ENCODE measurements at regions not wholly inside any gene's neighbourhood (a gene's known extent, or its start where the extent isn't known, plus 50 kb on each side); places are given as distances from the start of the nearest gene placed in this dataset.
"Not testable (repeated sequence)": the region's sequence is repeated elsewhere in the genome, so short reads cannot be mapped to it uniquely, and the experiment has no call there.

DNA sequence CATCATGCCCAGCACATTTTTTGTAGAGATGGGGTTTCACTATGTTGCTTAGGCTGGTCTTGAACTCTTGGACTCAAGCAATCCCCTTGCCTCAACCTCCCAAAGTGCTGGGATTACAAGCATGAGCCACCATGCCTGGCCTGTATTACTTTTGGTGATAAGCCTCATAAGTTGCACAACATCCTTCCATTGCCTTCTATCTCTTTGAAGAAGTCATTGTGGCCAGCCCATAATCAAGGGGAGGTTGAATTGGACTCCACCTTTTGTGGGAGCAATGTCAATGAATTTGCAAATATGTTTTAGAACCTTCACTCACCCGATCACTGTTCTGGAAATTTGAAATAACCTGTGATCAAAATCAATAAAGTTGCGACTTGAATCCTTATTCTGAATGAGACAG, 104.3 kb upstream of the CLINT1 start:
- Histone ChIP-seq H3K79me2 (ENCODE audit: low read length) (no peaks in the 10 kb centered on the region), H3K9me3 (ENCODE audit: low read length) (no peaks in the 10 kb centered on the region), H3K36me3 (ENCODE audit: low read depth, low read length) (no peaks in the 10 kb centered on the region), H3F3A (ENCODE audit: low read length, unreplicated experiment) (no peaks in the 10 kb centered on the region), H4K20me1 (ENCODE audit: low read length) (no peaks in the 10 kb centered on the region), H3K9me2 (replicated peaks; ENCODE audit: low read length) (no peaks in the 10 kb centered on the region), H3K4me1 (ENCODE audit: insufficient read depth, low read length) (0 out of 2 replicates have a peak, but pooled peaks cover 5% of the 10 kb centered on the region), H3K27ac (ENCODE audit: low read length) (no peak overlapping the region), H3K9ac (ENCODE audit: low read length) (no peak overlapping the region), H3K4me3 (ENCODE audit: low read length) (no peak overlapping the region), H3K27me3 (ENCODE audit: low read length) (peaks cover 33% of the 10 kb centered on the region), H2AFZ (ENCODE audit: low read length) (no peak overlapping the region), H3K4me2 (ENCODE audit: low read length) (no peak overlapping the region)
- intact Hi-C loops (cut with micrococcal nuclease), result no loop called here
- ChIA-PET POLR2A (ENCODE audit: unreplicated experiment) (no interaction called here), CTCF (no interaction called here)
- DNase-seq, result no peak
- TF ChIP-seq EZH2 (IDR thresholded peaks at IDR 0.05; ENCODE audit: low read length, unreplicated experiment), result no peak
- no peak for TF ChIP-seq EZH2phosphoT487 (IDR thresholded peaks at IDR 0.05; ENCODE audit: borderline replicate concordance, low read length)
- TF ChIP-seq, protein P1, sequence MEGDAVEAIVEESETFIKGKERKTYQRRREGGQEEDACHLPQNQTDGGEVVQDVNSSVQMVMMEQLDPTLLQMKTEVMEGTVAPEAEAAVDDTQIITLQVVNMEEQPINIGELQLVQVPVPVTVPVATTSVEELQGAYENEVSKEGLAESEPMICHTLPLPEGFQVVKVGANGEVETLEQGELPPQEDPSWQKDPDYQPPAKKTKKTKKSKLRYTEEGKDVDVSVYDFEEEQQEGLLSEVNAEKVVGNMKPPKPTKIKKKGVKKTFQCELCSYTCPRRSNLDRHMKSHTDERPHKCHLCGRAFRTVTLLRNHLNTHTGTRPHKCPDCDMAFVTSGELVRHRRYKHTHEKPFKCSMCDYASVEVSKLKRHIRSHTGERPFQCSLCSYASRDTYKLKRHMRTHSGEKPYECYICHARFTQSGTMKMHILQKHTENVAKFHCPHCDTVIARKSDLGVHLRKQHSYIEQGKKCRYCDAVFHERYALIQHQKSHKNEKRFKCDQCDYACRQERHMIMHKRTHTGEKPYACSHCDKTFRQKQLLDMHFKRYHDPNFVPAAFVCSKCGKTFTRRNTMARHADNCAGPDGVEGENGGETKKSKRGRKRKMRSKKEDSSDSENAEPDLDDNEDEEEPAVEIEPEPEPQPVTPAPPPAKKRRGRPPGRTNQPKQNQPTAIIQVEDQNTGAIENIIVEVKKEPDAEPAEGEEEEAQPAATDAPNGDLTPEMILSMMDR (conservative IDR thresholded peaks at IDR 0.05; ENCODE audit: low read depth, low read length), result no peak
- no peak for ATAC-seq
- BruUV-seq (replicated peaks), result no TSS peak

DNA sequence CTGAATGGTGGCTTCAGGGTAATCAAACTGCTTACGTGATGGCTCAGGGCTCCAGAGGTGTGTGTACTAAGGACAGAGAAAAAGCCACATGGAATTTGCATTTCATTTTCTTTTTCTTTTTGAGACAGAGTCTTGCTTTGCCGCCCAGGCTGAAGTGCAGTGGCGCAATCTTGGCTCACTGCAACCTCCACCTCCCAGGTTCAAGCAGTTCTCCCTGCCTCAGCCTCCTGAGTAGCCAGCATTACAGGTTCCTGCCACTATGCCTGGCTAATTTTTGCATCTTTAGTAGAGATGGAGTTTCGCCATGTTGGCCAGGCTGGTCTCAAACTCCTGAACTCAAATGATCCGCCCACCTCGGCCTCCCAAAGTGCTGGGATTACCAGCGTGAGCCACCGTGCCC, 103.7 kb upstream of the CLINT1 start:
- CTCF ChIA-PET, result interaction anchor here (1.6 kb wide), 1 partner anchor 14 kb away, joined by 5 read pairs; no protein-coding TSS in a partner anchor
- H3K9me3 ChIP-seq (ENCODE audit: low read length); H3K4me3 ChIP-seq (ENCODE audit: low read length); BruUV-seq (replicated peaks); H3K9ac ChIP-seq (ENCODE audit: low read length); intact Hi-C loops (cut with micrococcal nuclease); H3K4me1 ChIP-seq (ENCODE audit: insufficient read depth, low read length); H3K79me2 ChIP-seq (ENCODE audit: low read length); DNase-seq; H4K20me1 ChIP-seq (ENCODE audit: low read length); H2AFZ ChIP-seq (ENCODE audit: low read length); ATAC-seq; POLR2A ChIA-PET (ENCODE audit: unreplicated experiment); H3F3A ChIP-seq (ENCODE audit: low read length, unreplicated experiment); H3K4me2 ChIP-seq (ENCODE audit: low read length); H3K9me2 ChIP-seq (replicated peaks; ENCODE audit: low read length); H3K36me3 ChIP-seq (ENCODE audit: low read depth, low read length); H3K27ac ChIP-seq (ENCODE audit: low read length): not testable (repeated sequence)
- peaks cover 33% of the 10 kb centered on the region for H3K27me3 ChIP-seq (ENCODE audit: low read length)

DNA sequence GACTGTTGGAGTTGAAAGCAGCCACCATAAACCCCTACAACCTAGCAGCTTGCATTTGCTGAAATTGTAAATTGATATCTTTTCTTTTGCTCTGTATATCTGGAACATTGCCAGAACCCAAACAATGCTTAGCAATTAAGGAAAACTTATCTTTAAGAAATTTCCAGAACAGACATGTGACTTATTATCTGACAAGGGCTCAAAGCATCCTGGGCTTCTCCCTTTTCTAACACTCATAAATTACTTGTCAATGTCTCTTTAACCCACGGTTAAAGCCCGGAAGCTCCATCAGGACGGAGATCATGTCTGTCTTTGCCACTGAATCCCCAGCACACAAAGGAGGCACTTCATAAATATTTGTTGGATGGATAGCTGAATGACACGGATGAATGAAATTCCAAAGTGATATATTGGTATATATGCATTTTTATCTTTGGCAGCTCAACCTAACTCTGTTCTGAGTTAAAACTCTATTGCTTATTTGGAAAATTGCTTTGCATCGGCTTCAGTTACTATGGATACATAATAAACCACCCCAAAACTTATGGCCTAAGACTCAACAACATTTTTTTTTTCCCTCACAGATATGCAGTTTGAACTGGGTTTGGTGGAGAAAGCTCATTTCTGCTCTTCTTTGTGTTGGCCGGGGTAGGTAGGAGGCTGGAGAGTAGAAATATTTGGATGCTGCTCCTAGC, 103.1 kb upstream of the CLINT1 start:
- no peak for DNase-seq
- POLR2A ChIA-PET (ENCODE audit: unreplicated experiment), result no interaction called here

More for the DNA sequence above, 103.1 kb upstream of the CLINT1 start:
- Histone ChIP-seq H3F3A (ENCODE audit: low read length, unreplicated experiment) (no peaks in the 10 kb centered on the region), H3K79me2 (ENCODE audit: low read length) (no peaks in the 10 kb centered on the region), H4K20me1 (ENCODE audit: low read length) (no peaks in the 10 kb centered on the region), H2AFZ (ENCODE audit: low read length) (no peak overlapping the region), H3K4me1 (ENCODE audit: insufficient read depth, low read length) (0 out of 2 replicates have a peak, but pooled peaks cover 5% of the 10 kb centered on the region), H3K4me2 (ENCODE audit: low read length) (no peak overlapping the region), H3K9me2 (replicated peaks; ENCODE audit: low read length) (0 out of 2 replicates have a peak, but pooled peaks cover 3% of the 10 kb centered on the region), H3K4me3 (ENCODE audit: low read length) (no peak overlapping the region), H3K27me3 (ENCODE audit: low read length) (peaks cover 39% of the 10 kb centered on the region), H3K27ac (ENCODE audit: low read length) (no peak overlapping the region), H3K9me3 (ENCODE audit: low read length) (no peaks in the 10 kb centered on the region), H3K9ac (ENCODE audit: low read length) (no peak overlapping the region), H3K36me3 (ENCODE audit: low read depth, low read length) (no peaks in the 10 kb centered on the region)
- no peak for ATAC-seq
- TF ChIP-seq EZH2 (IDR thresholded peaks at IDR 0.05; ENCODE audit: low read length, unreplicated experiment) (no peak), EZH2phosphoT487 (IDR thresholded peaks at IDR 0.05; ENCODE audit: borderline replicate concordance, low read length) (no peak)
- TF ChIP-seq, protein P1 (conservative IDR thresholded peaks at IDR 0.05; ENCODE audit: low read depth, low read length), result no peak
- intact Hi-C loops (cut with micrococcal nuclease), result no loop called here
- CTCF ChIA-PET, result interaction anchor here (1.6 kb wide), 1 partner anchor 13 kb away, joined by 5 read pairs; no protein-coding TSS in a partner anchor
- BruUV-seq (replicated peaks), result no TSS peak

All from PC-3 (cell line).